ENCODE measurements at regions not wholly inside any gene's neighbourhood (a gene's known extent, or its start where the extent isn't known, plus 50 kb on each side); places are given as distances from the start of the nearest gene placed in this dataset.

- DNase-seq (ENCODE audit: insufficient read length, low spot score, missing footprints): no peak
- no peak overlapping the region for H3K4me3 ChIP-seq (ENCODE audit: insufficient read depth, low read length)
- H3K9me3 ChIP-seq (ENCODE audit: low read depth, low read length): no peaks in the 10 kb centered on the region
- H3K4me1 ChIP-seq (ENCODE audit: insufficient read depth, low read length): peaks cover 17% of the 10 kb centered on the region
- no peaks in the 10 kb centered on the region for H4K20me1 ChIP-seq (ENCODE audit: insufficient read depth, low read length)
- H3K79me2 ChIP-seq (ENCODE audit: insufficient read depth, low read length): no peaks in the 10 kb centered on the region
- no peaks in the 10 kb centered on the region for H3K36me3 ChIP-seq (ENCODE audit: insufficient read depth, low read length)
- no peak overlapping the region for H2AFZ ChIP-seq (ENCODE audit: low read length)
- no peaks in the 10 kb centered on the region for H3K27me3 ChIP-seq (ENCODE audit: insufficient read depth, low read length)
- no peak overlapping the region for H3K4me2 ChIP-seq (ENCODE audit: insufficient read depth, low read length)
- peak overlapping the region; percentile 27 for H3K27ac ChIP-seq (ENCODE audit: low read depth, low read length)
- TF ChIP-seq, protein P1, sequence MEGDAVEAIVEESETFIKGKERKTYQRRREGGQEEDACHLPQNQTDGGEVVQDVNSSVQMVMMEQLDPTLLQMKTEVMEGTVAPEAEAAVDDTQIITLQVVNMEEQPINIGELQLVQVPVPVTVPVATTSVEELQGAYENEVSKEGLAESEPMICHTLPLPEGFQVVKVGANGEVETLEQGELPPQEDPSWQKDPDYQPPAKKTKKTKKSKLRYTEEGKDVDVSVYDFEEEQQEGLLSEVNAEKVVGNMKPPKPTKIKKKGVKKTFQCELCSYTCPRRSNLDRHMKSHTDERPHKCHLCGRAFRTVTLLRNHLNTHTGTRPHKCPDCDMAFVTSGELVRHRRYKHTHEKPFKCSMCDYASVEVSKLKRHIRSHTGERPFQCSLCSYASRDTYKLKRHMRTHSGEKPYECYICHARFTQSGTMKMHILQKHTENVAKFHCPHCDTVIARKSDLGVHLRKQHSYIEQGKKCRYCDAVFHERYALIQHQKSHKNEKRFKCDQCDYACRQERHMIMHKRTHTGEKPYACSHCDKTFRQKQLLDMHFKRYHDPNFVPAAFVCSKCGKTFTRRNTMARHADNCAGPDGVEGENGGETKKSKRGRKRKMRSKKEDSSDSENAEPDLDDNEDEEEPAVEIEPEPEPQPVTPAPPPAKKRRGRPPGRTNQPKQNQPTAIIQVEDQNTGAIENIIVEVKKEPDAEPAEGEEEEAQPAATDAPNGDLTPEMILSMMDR (IDR thresholded peaks at IDR 0.05; ENCODE audit: extremely low read depth, low read depth, low read length): no peak
Measured at GRCh38 chr11:121814296-121814695, 301.7 kb downstream of the BLID start.

GRCh38 chr11:121810291-121810690 is 305.7 kb downstream of the BLID start:
- Histone ChIP-seq H3K36me3 (ENCODE audit: insufficient read depth, low read length) (no peaks in the 10 kb centered on the region), H3K9me3 (ENCODE audit: low read depth, low read length) (no peaks in the 10 kb centered on the region), H3K79me2 (ENCODE audit: insufficient read depth, low read length) (no peaks in the 10 kb centered on the region), H3K4me1 (ENCODE audit: insufficient read depth, low read length) (peaks cover 14% of the 10 kb centered on the region), H3K4me2 (ENCODE audit: insufficient read depth, low read length) (peak overlapping the region; percentile 77), H3K4me3 (ENCODE audit: insufficient read depth, low read length) (peak overlapping the region; percentile 30), H4K20me1 (ENCODE audit: insufficient read depth, low read length) (no peaks in the 10 kb centered on the region), H3K27ac (ENCODE audit: low read depth, low read length) (peak overlapping the region; percentile 65), H3K27me3 (ENCODE audit: insufficient read depth, low read length) (no peaks in the 10 kb centered on the region), H2AFZ (ENCODE audit: low read length) (peak overlapping the region; percentile 82)
- peak; percentile 91 for DNase-seq (ENCODE audit: insufficient read length, low spot score, missing footprints)
- TF ChIP-seq, protein P1 (IDR thresholded peaks at IDR 0.05; ENCODE audit: extremely low read depth, low read depth, low read length): no peak

DNA sequence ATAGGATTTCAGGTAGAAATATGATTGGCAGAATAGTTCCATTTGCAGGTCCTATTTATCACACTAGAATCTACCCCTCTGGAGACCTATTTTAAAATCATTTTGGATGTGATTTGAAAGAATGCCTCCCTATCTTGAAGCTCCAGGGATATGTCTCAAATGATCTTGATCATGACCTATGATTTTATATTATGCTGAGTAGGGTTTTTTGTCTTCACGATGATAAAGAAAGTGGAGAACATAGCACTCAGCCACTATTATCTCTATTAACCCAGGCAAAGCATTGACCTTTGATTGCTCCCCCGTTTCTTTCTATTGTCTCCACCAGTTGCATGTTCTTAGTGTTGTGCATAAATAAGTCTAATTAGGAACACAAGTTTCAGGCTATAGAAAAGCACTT is 307.9 kb downstream of the BLID start:
- H3K79me2 ChIP-seq (ENCODE audit: insufficient read depth, low read length): no peaks in the 10 kb centered on the region
- no peaks in the 10 kb centered on the region for H3K27me3 ChIP-seq (ENCODE audit: insufficient read depth, low read length)
- H2AFZ ChIP-seq (ENCODE audit: low read length): no peak overlapping the region
- H4K20me1 ChIP-seq (ENCODE audit: insufficient read depth, low read length): no peaks in the 10 kb centered on the region
- peaks cover 14% of the 10 kb centered on the region for H3K4me1 ChIP-seq (ENCODE audit: insufficient read depth, low read length)
- H3K4me2 ChIP-seq (ENCODE audit: insufficient read depth, low read length): no peak overlapping the region
- no peaks in the 10 kb centered on the region for H3K9me3 ChIP-seq (ENCODE audit: low read depth, low read length)
- no peak overlapping the region for H3K27ac ChIP-seq (ENCODE audit: low read depth, low read length)
- no peak overlapping the region for H3K4me3 ChIP-seq (ENCODE audit: insufficient read depth, low read length)
- TF ChIP-seq, protein P1 (IDR thresholded peaks at IDR 0.05; ENCODE audit: extremely low read depth, low read depth, low read length): no peak
- DNase-seq (ENCODE audit: insufficient read length, low spot score, missing footprints): no peak
- no peaks in the 10 kb centered on the region for H3K36me3 ChIP-seq (ENCODE audit: insufficient read depth, low read length)

DNA sequence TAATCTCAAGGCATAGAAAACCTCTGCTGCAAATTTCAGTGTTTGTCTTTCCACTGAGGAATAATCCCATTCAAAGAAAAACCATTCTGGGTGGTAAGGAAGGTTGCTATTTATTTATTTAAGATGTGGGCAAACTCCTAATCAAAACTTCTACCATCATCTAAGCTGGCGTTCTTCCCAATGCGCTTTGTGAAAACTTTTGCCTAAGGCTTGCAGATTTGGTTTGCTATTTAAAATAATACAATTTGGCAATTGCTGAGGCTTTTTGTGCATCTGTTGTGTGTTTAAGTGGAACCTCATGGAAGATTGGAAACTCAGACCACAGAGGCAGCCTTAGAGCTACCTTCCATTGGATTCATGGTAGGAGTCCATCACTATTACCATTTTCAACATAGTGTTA is 309.0 kb downstream of the BLID start:
- H3K27me3 ChIP-seq (ENCODE audit: insufficient read depth, low read length): no peaks in the 10 kb centered on the region
- H3K36me3 ChIP-seq (ENCODE audit: insufficient read depth, low read length): no peaks in the 10 kb centered on the region
- H3K4me1 ChIP-seq (ENCODE audit: insufficient read depth, low read length): peaks cover 14% of the 10 kb centered on the region
- H3K27ac ChIP-seq (ENCODE audit: low read depth, low read length): no peak overlapping the region
- H3K4me3 ChIP-seq (ENCODE audit: insufficient read depth, low read length): no peak overlapping the region
- H4K20me1 ChIP-seq (ENCODE audit: insufficient read depth, low read length): no peaks in the 10 kb centered on the region
- DNase-seq (ENCODE audit: insufficient read length, low spot score, missing footprints): no peak
- no peaks in the 10 kb centered on the region for H3K79me2 ChIP-seq (ENCODE audit: insufficient read depth, low read length)
- TF ChIP-seq, protein P1 (IDR thresholded peaks at IDR 0.05; ENCODE audit: extremely low read depth, low read depth, low read length): no peak
- no peaks in the 10 kb centered on the region for H3K9me3 ChIP-seq (ENCODE audit: low read depth, low read length)
- H2AFZ ChIP-seq (ENCODE audit: low read length): no peak overlapping the region
- H3K4me2 ChIP-seq (ENCODE audit: insufficient read depth, low read length): no peak overlapping the region
